Right cardiac atrium (tissue), 5 donors: ENCODE measurements at regions not wholly inside any gene's neighbourhood (a gene's known extent, or its start where the extent isn't known, plus 50 kb on each side); places are given as distances from the start of the nearest gene placed in this dataset.

ENCODE experiments used
- ATAC-seq, 2 donors: fragments of 200-7000 bp; cut with Tn5 transposase; one replicate each; pipeline versions ENCODE4 v1.8.0 to v1.9.1; 2020; ENCODE audit warnings: moderate library complexity in 2 of 2, mild to moderate bottlenecking in 1 of 2
- DNase-seq, 3 donors: peaks; one replicate each; pipeline ENCODE4 v3.0.0-alpha.2; 2020
- H3K27ac ChIP-seq: one replicate; pipeline ENCODE4 v1.5.1; 2013; ENCODE audit warnings: mild to moderate bottlenecking, low read length, control low read depth, moderate library complexity
- H3K27me3 ChIP-seq: one replicate; pipeline ENCODE4 v1.6.1; 2013; ENCODE audit not compliant: control insufficient read depth, insufficient read depth
- H3K4me1 ChIP-seq: one replicate; pipeline ENCODE4 v1.6.1; 2013; ENCODE audit warnings: low read length; ENCODE audit not compliant: control insufficient read depth, insufficient read depth
- H3K4me3 ChIP-seq: one replicate; pipeline ENCODE4 v1.5.1; 2013; ENCODE audit warnings: low read length, control low read depth
- H3K9me3 ChIP-seq: one replicate; pipeline ENCODE4 v1.6.1; 2013; ENCODE audit warnings: low read length; ENCODE audit not compliant: control insufficient read depth
- WGBS: extraction: QIAGEN DNeasy Blood & Tissue Kit; methylation state at CpG from one replicate; pipeline ENCODE4 v1.1.7; 2013; 5-methylcytosine and 5-hydroxymethylcytosine counted together
- intact Hi-C, 4 donors: fragments of 100-400 bp; cut with DNase I; formaldehyde crosslinking; loops; one replicate each; pipeline versions ENCODE4 v1.11.0 to v1.14.0; 2022 to 2023
- donor health status: healthy with polysubstance abuse.
- donor health status: DM: no; HTN: yes; CAD: no.
- donor health status: DM: no; HTN: no; CAD: no.
- donor health status: DM: no; HTN: yes; CAD: no; lungs with severe emphysema.
- donor health status: DM: yes; HTN: yes; CAD: no.

DNA sequence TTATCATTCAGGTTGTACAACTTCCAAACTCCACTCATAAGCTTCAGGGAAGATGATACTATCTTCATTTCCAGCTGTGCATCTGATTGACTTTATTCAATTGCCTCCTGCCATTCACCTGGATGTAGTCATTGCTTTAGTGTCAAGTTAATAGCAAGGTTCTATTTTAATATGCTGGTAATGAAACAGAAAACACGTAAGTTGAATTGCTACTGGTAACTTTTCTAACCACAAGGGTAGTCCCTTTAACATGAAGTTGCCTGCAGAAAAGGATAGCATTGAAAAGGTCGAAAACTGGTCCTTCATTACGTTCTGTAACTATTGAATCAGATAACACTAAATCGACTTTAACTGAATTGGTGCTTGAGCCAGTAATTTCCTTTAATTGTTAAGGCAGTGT is 459.4 kb upstream of the CDH6 start:
- Histone ChIP-seq H3K4me1 (no peaks in the 10 kb centered on the region), H3K27ac (no peak overlapping the region), H3K4me3 (no peak overlapping the region), H3K9me3 (no peaks in the 10 kb centered on the region), H3K27me3 (no peaks in the 10 kb centered on the region)
- intact Hi-C loops = no loop called here
- DNase-seq (no peak), ATAC-seq (no peak)
- 84% methylated on average over 4 of the region's 4 CpGs for WGBS

DNA sequence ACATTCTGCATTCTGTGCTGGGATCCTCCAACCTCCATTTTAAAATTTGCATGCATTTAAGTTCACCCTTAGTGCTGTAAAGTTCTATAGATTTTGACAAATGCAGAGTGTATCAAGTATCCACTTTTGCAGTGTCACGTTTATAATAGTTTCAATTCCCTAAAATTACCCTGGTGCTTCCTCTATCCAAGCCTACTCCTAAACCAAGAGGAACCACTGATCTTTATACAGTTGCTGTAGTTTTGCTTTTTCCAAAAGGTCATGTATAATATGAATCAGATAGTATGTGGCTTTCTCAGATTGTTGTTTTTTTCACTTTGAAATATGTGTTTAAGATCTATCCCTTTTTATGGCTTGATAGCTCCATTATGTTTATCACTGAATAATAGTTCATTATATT is 468.4 kb upstream of the CDH6 start:
- Histone ChIP-seq H3K27me3 (no peaks in the 10 kb centered on the region), H3K4me3 (no peak overlapping the region), H3K9me3 (no peaks in the 10 kb centered on the region), H3K4me1 (no peaks in the 10 kb centered on the region), H3K27ac (no peak overlapping the region)
- ATAC-seq (no peak), DNase-seq (no peak)
- WGBS = 64% methylated on average over 1 of the region's 1 CpG
- intact Hi-C loops = no loop called here

DNA sequence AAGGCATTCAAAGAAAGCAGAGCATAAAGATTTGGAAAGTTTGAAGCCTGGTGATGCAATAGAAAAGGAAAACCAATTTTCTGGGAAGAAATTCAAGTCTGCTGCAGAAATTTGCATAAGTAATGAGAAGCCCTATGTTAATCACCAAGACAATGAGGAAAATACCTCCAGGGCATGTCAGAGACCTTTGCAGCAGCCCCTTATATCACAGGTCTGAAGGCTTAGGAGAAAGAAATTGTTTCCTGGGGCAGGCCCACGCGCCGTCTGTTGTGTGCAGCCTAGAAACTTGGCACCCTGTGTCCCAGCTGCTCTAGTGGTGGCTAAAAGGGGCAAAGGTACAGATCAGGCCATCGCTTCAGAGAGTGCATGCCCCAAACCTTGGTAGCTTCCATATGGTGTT is 495.3 kb upstream of the CDH6 start:
- Histone ChIP-seq H3K4me1 (no peaks in the 10 kb centered on the region), H3K9me3 (peaks cover 2% of the 10 kb centered on the region), H3K27ac (no peak overlapping the region), H3K27me3 (no peaks in the 10 kb centered on the region), H3K4me3 (no peak overlapping the region)
- intact Hi-C loops = no loop called here
- DNase-seq (no peak), ATAC-seq (no peak)
- WGBS = 87% methylated on average over 4 of the region's 4 CpGs

DNA sequence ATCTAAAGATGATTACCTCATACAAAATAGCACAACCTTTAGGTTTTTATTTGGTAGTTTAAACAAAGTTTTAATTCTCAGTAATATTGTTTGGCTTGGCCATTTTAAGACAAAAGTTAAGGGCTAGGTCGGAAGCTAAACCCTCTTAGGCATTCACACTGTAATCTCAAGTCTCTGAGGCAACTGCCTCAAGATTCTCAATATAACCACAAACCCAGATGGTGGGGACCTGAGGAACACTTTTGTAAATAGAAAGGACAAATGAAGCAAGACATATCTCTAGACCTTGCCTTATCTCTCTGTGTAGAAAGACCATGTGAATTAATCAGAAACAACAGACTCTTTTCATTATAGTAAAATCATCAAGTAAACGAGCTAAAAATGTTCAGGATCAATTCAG is 500.2 kb upstream of the CDH6 start:
- Histone ChIP-seq H3K27me3 (no peaks in the 10 kb centered on the region), H3K4me3 (no peak overlapping the region), H3K27ac (no peak overlapping the region), H3K9me3 (peaks cover 2% of the 10 kb centered on the region), H3K4me1 (no peaks in the 10 kb centered on the region)
- 44% methylated on average over 2 of the region's 2 CpGs for whole genome bisulfite sequencing
- no peak for DNase-seq
- intact Hi-C loops = no loop called here
- no peak for ATAC-seq

DNA sequence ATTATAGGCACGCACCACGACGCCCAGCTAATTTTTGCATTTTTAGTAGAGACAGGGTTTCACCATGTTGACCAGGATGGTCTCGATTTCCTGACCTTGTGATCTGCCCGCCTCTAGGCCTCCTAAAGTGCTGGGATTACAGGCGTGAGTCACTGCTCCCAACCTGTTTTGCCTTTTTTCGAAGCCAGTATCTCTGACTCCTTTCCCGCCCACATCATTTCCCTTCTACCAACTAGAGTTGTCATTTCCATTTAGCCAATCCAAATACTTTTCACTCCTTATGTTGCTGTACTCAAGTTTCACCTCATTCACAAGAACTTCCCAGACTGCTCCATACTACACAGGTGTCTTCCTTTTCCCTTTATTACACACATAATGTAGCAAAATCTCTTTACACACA is 502.6 kb upstream of the CDH6 start:
- no peak overlapping the region for H3K4me3 ChIP-seq
- intact Hi-C loops = no loop called here
- no peak for DNase-seq
- H3K27me3 ChIP-seq = no peaks in the 10 kb centered on the region
- H3K4me1 ChIP-seq = no peaks in the 10 kb centered on the region
- ATAC-seq = no peak
- peaks cover 2% of the 10 kb centered on the region for H3K9me3 ChIP-seq
- H3K27ac ChIP-seq = no peak overlapping the region
- WGBS = 85% methylated on average over 8 of the region's 8 CpGs

DNA sequence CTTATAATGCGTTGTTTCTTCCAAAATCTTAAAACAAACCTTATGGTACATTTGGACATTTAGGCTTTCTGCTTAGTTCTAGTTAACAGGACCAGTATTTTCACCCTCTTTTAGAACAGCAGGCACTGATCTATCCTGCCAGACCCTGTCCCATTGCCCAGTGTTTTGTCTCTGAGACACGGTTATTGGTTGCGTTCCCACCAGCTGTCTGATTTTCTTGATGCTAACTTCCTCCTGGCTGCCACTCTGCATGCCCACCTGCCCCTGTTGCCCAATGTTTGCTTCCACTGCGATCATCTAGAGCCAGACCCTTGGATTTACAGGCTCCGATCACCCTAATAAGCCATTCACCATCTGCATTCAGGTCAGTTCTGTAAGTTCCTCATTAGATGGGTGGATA is 506.0 kb upstream of the CDH6 start:
- WGBS = 79% methylated on average over 5 of the region's 5 CpGs
- H3K27ac ChIP-seq = no peak overlapping the region
- H3K9me3 ChIP-seq = peaks cover 2% of the 10 kb centered on the region
- ATAC-seq (no peak), DNase-seq (no peak)
- no peaks in the 10 kb centered on the region for H3K27me3 ChIP-seq
- H3K4me3 ChIP-seq = no peak overlapping the region
- no peaks in the 10 kb centered on the region for H3K4me1 ChIP-seq
- intact Hi-C loops = no loop called here

DNA sequence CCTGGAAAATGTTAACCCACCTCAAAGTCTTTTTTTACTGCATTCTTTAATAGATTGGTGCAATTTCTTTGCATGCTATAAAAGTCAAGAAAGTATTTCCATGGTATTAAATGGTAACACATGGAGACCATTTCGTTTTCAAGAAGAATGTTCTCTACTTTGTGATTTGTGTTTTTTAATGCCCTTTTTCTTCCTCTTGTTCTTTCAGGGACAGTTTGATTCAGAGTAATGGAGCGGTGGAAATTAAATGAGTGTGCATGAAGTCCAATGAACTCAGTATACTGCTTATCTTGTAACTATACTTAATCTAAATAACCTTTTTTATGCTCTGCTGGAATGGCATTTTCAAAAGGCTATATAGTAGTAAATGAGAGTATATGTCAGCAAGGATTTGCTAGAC is 507.0 kb upstream of the CDH6 start:
- DNase-seq (no peak), ATAC-seq (no peak)
- Histone ChIP-seq H3K4me3 (no peak overlapping the region), H3K27me3 (no peaks in the 10 kb centered on the region), H3K27ac (no peak overlapping the region), H3K9me3 (peaks cover 2% of the 10 kb centered on the region), H3K4me1 (no peaks in the 10 kb centered on the region)
- 68% methylated on average over 2 of the region's 2 CpGs for WGBS
- intact Hi-C loops = no loop called here

DNA sequence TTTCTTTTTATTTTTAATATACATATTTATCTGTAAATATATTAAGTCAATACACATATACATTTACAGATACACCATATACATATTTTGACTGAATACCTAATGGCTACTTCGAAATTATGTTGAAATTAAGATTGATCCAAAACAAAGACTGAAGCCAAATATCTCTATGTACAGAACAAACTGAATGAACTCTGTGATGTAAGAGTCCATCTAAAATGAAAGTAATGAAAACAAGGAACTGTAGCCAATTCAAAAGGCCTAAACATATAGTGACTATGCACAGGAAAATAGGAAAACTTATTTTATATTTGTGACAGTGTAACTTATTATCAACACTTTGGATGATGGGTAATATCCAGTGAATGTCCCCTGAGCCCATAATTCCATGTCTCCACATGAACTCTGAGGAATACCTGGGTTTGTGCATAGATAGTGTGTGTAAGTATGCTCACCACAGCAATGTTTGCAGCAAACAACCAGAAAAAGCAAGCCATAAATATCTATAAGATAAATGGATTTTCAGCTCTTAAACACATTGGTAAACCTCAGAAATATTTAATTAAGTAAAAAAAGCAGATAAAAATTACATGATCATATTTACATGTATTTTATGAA is 517.2 kb upstream of the CDH6 start:
- intact Hi-C loops = no loop called here
- no peaks in the 10 kb centered on the region for H3K4me1 ChIP-seq

DNA sequence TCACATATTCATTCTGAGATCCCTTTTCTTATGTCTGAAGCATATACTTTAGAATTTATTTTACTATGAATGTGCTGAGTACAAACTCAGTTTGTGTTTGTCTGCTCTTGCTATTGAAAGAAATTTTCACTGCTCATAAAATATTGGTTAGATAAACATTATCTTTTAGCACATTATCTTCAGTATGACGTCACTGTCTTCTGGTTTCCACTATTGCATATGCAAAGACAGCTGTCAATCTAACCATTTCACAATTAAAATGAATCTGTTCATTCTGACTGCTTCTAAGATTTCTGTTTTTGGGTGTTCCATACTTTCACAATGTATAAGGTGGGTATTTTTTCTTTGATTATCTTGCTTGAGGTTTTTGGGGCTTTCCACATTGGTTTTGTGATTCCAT is 526.2 kb upstream of the CDH6 start:
- 37% methylated on average over 1 of the region's 1 CpG for WGBS
- intact Hi-C loops = no loop called here

More for the DNA sequence above, 517.2 kb upstream of the CDH6 start:
- H3K9me3 ChIP-seq = peaks cover 3% of the 10 kb centered on the region
- WGBS = 60% methylated on average over 1 of the region's 1 CpG
- no peak for DNase-seq
- H3K27me3 ChIP-seq = no peaks in the 10 kb centered on the region
- H3K27ac ChIP-seq = no peak overlapping the region
- no peak for ATAC-seq
- no peak overlapping the region for H3K4me3 ChIP-seq

DNA sequence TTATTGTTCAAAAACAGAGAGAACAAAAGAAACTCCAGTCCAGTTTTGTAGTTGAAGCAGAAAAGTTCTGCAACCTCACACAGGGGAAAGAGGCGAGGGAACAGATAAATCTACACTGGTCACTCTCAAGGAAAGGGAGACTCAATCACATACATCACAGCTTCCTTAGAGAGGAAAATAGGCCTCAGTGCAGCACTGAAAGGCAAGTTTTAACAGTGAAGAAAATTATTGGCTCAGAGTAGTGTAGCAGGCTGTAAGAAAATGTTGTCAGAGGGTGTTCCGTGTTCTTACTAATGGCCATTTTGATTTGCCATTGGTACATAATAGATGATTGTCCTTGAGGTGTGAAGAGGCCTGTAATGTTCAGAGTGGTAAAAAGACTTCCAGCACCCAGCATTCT is 530.0 kb upstream of the CDH6 start:
- DNase-seq (no peak), ATAC-seq (no peak)
- H3K27ac ChIP-seq = no peak overlapping the region
- no peak overlapping the region for H3K4me3 ChIP-seq
- intact Hi-C loops = no loop called here
- peaks cover 2% of the 10 kb centered on the region for H3K9me3 ChIP-seq
- H3K27me3 ChIP-seq = no peaks in the 10 kb centered on the region
- no peaks in the 10 kb centered on the region for H3K4me1 ChIP-seq
- WGBS = 75% methylated on average over 2 of the region's 2 CpGs

More for the DNA sequence above, 526.2 kb upstream of the CDH6 start:
- H3K4me3 ChIP-seq = no peak overlapping the region
- ATAC-seq (no peak), DNase-seq (no peak)
- no peaks in the 10 kb centered on the region for H3K27me3 ChIP-seq
- no peaks in the 10 kb centered on the region for H3K4me1 ChIP-seq
- H3K9me3 ChIP-seq = peaks cover 3% of the 10 kb centered on the region
- H3K27ac ChIP-seq = no peak overlapping the region

DNA sequence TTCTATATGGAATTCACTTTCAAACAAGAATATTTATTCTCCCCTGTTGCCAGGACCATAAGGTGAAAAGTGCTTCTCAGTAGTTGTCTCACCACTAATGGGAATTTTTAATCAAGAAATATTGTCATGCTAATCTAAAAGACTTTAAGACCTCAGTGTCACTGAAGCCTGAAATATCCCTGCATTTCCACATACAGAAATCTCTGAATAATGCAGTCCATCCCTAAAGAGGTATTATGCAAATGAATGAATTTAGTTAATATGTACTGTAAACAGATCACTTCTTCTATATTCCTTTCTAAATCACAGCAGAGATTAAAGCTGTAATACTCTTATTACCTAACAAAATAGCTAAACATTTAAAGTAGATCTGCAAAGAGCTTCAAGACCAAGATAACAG is 531.1 kb upstream of the CDH6 start:
- H3K4me3 ChIP-seq = no peak overlapping the region
- H3K4me1 ChIP-seq = no peaks in the 10 kb centered on the region
- ATAC-seq (no peak), DNase-seq (no peak)
- intact Hi-C loops = no loop called here
- H3K27me3 ChIP-seq = no peaks in the 10 kb centered on the region
- peaks cover 2% of the 10 kb centered on the region for H3K9me3 ChIP-seq
- no peak overlapping the region for H3K27ac ChIP-seq

DNA sequence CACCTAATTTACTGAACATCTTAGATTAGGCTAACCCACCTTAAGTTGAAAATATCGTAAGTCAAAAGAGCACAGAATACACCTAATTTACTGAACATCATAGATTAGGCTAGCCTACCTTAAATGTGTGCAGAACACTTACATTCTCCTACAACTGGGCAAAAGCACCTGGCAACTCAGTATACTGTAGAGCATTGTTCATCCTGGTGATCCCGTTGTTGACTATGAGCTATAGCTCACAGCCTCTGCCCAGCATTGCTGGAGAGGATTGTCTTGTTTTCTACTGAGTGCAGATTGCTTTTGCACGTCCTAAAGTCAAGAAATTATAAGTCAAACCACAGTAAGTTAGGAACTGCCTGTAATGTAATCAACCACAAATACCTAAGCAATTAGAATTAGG is 531.8 kb upstream of the CDH6 start:
- no peak overlapping the region for H3K4me3 ChIP-seq
- H3K9me3 ChIP-seq = peaks cover 2% of the 10 kb centered on the region
- intact Hi-C loops = no loop called here
- WGBS = 51% methylated on average over 3 of the region's 3 CpGs
- H3K27ac ChIP-seq = no peak overlapping the region
- no peaks in the 10 kb centered on the region for H3K4me1 ChIP-seq
- ATAC-seq (no peak), DNase-seq (no peak)
- no peaks in the 10 kb centered on the region for H3K27me3 ChIP-seq
